DMS53 treated with DMSO at 0.1 percent for 48 hours (cell line): ENCODE measurements at regions not wholly inside any gene's neighbourhood (a gene's known extent, or its start where the extent isn't known, plus 50 kb on each side); places are given as distances from the start of the nearest gene placed in this dataset.

Source experiments
- DNase-seq: peaks from one replicate; lab custom pipeline; 2025; ENCODE audit not compliant: unreplicated experiment; lab: John Stamatoyannopoulos, UW

DNA sequence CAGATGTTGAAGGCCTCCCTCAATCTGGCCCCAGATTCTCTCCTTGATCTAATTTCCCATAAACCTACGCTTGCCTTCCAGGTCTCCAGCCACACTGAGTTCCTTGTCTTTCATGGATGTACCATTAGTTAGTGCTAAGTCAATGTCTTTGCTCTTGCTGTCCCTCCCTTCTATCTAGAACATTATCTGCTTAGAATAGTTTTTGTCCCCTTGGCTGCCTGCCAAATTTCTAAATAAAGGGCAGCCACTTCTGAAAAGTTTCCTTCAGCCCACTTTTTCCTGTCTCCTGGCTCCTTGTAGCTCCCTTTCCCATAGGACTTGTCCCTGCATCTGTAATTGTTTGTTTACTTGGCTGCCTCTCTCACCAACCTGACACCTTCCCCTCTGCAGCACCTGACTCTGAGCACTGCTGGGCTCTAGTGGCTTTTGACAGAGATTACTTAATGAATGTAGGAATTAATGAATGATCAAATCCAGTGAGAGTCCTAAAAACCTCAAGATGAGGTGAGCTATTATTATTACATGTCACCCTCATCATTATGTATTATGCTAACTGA lies 58.3 kb downstream of the CXCL12 start:
- DNase-seq: no peak

- DNase-seq: no peak
These were observed 59.1 kb downstream of the CXCL12 start for GRCh38 chr10:44325596-44326307.

DNA sequence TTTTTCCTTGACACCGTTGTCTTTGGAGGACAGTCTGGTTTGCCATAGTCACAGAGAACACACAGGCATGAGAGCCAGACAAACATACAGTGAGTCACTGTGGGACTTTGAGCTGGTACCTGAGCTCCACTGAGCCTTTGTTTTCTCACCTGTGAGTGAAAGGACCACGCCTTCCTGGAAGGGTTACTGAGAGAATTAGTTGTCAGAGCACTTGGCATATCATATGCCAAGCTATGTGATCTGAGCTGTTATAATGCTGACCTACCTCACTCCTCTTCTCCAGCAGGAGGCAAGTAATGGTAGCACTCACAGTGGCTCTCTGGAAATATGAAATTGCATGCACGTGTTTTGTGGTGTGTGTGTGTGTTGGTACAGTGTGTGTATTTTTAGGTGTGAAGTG lies 59.7 kb downstream of the CXCL12 start:
- peak; percentile 43 for DNase-seq

DNA sequence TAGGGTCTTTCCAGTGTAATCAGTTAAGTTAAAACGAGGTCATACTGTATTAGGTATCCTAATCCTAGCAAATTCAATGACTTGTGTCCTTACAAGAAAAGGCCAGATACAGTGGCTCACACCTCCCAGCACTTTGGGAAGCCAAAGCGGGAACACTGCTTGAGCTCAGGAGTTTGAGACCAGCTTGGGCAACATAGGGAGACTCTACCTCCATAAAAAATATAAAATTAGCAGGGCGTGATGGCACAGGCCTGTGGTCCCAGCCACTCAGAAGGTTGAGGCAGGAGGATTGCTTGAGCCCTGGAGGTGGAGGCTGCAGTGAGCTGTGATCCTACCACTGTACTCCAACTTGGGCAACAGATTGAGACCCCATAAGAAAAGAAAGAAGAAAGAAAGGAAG lies 61.1 kb downstream of the CXCL12 start:
- DNase-seq: no peak

DNA sequence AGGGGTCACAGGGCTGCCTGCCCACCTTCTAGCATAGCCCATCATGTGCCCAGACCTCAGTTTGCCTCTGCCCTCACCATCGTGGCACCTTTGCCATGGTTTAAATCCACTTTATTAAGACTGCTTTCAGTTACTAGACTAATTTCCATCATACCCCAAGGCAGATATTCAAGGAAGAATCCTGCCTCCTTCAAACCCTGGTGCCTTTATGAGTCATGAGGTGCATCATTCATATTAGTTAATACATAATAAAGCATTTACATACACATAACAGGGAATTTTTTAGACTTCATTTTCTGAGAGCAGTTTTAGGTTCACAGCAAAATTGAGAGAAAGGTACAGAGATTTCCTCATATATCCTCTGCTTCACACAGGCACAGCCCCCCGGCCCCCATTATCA lies 62.8 kb downstream of the CXCL12 start:
- DNase-seq: no peak

DNA sequence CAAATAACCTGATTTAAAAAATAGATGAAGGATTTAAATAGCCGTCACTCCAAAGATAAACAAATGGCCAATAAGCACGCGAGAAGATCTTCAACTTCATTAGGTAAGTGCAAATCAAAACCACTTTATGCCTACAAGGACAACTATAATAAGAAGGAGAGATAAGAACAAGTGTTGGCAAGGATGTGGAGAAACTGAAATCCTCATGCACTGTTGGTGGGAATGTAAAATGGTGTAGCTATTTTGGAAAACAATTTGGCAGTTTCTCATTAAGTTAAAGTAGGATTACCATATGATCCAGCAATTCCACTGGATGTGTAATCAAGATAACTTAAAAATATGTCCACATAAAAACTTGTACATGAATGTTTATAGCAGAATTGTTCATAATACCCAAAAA lies 64.1 kb downstream of the CXCL12 start:
- no peak for DNase-seq

- DNase-seq: no peak
These were observed 67.0 kb downstream of the CXCL12 start for GRCh38 chr10:44317856-44318255.

GRCh38 chr10:44316922-44317215 lies 68.0 kb downstream of the CXCL12 start:
- DNase-seq: no peak

- DNase-seq: no peak
These were observed 68.5 kb downstream of the CXCL12 start for GRCh38 chr10:44316187-44316921.

DNA sequence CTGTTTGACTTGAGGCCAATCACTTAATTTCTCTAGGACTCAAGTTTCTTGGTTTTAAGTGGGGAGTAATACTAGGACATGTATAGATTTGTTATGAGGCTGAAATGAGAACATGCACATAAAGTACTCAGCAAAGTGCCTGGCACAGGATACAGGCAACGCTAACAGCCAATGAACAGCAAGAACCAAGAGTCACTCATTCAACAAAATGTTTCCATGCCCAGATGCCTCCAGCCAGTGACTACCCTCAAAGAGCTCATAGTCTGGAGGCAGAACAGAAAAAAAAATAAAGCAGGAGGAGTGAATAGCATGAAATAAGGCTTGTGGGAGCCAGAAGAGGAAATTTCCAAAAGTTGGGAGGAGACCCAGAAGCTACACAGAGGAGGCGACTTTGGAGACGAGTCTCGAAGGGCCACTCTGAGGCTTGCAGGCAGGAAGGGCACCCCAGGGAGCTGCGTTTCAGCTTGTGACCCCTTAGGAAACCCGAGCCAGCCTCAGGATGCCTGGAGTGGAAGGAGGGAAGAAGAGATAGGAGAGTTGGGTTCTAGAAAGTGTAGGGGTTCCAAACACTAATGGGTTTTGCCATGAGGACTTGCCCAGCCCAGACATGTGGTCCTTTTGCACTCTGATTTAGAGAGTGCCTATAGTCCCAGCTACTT lies 70.0 kb downstream of the CXCL12 start:
- no peak for DNase-seq

DNA sequence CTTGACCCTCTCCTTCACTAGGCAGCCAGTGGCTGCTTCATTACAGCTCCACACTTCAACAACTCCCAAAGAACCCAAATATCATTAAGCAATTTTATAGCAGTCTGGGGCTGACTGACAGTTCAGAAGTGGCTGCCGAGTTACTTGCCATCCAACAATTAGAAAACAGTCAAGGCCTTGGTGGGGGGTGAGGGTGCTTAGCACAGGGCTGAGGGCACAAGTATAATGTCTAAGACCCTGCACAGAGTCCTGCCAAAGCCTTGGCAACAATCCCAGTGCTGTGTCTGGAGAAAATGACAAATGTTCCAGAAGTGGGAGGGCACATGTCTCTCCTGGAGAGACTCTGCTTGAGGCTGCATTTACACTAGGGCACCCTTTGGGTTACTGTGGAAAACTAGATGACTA lies 71.1 kb downstream of the CXCL12 start:
- no peak for DNase-seq

GRCh38 chr10:44312401-44312800 lies 72.5 kb downstream of the CXCL12 start:
- no peak for DNase-seq

GRCh38 chr10:44311563-44312051 lies 73.3 kb downstream of the CXCL12 start:
- DNase-seq: no peak

- DNase-seq: peak; percentile 0
These were observed 73.9 kb downstream of the CXCL12 start for GRCh38 chr10:44310762-44311562.

GRCh38 chr10:44309939-44310761 lies 74.7 kb downstream of the CXCL12 start:
- DNase-seq: no peak

- no peak for DNase-seq
These were observed 75.5 kb downstream of the CXCL12 start for GRCh38 chr10:44309361-44309760.

- no peak for DNase-seq
These were observed 76.0 kb downstream of the CXCL12 start for GRCh38 chr10:44308935-44309334.

- DNase-seq: no peak
These were observed 77.2 kb downstream of the CXCL12 start for GRCh38 chr10:44307691-44308090.

GRCh38 chr10:44306762-44307161 lies 78.1 kb downstream of the CXCL12 start:
- DNase-seq: no peak

DNA sequence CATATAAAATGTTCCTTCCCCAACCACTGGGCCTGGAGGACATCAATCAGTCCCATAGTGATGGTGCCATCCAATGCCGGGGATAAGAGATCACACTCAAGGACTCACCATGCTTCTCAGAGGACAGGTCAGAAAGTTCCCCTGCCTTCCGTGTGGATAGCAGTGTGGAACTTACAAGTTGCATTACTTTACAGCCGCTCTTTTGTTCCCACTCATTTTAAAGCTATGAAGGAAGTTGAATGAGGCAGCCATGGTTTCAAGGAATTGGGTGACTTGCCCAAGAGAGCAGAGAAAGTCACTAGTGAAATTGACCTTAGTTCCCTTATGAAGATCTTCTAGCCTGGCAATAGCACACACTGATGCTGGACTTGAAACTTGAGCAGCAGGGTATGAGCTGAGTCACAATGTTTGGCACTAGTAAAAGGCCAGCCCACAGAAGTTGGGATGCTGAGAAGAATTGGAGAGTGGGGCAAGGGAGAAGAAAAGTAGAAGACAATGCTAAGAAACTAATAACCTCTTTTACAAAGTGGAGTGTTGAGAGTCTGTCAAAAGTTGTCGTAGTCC lies 78.7 kb downstream of the CXCL12 start:
- no peak for DNase-seq
